ENCODE measurements at regions not wholly inside any gene's neighbourhood (a gene's known extent, or its start where the extent isn't known, plus 50 kb on each side); places are given as distances from the start of the nearest gene placed in this dataset.

DNA sequence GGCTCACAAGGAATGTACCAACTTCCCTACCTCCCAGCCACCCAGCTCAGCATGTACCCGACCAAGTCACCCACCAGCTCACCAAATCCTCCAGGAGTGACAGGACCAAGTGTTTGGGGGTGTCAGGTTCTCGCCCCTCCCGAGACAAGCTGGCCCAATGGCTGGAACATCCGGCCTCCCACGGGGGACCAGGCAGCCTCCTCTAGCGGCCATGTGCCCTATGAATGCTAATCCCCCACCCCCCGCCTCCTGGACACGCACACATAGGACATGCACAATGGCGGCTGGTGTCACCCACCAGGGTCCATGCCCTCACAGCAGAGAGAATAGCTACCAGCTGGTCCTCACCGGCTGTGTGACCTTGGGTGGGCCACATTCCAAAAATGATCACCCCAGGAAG lies 151.0 kb downstream of the MN1 start:
- Histone ChIP-seq H3K4me2 (ENCODE audit: low read length, poor library complexity, severe bottlenecking) (no peak overlapping the region), H3K4me3 (ENCODE audit: insufficient read depth in 1 of 2, low read depth in 1 of 2, low read length in 2 of 2) (no peak overlapping the region), H3K27ac (ENCODE audit: low read length, poor library complexity, severe bottlenecking) (no peak overlapping the region), H4K91ac (ENCODE audit: low read length) (no peak overlapping the region), H2BK15ac (ENCODE audit: low read depth, poor library complexity, severe bottlenecking) (no peak overlapping the region), H3K14ac (ENCODE audit: low read length in 2 of 2) (no peak overlapping the region), H2BK120ac (ENCODE audit: low read depth, low read length) (no peak overlapping the region), H3K18ac (ENCODE audit: low read depth in 1 of 2, low read length in 2 of 2) (no peak overlapping the region), H2BK12ac (ENCODE audit: low read length in 2 of 2) (no peak overlapping the region), H2BK5ac (ENCODE audit: low read depth, low read length, poor library complexity, severe bottlenecking) (no peak overlapping the region), H2AFZ (ENCODE audit: low read depth, low read length) (no peak overlapping the region), H3K9ac (ENCODE audit: low read length) (no peak overlapping the region), H3K36me3 (ENCODE audit: control insufficient read depth in 1 of 2, insufficient read depth in 2 of 2, low read depth in 1 of 2, low read length in 2 of 2) (no peaks in the 10 kb centered on the region), H3K4me1 (ENCODE audit: control insufficient read depth, insufficient read depth, low read depth, low read length) (no peaks in the 10 kb centered on the region), H3K4ac (ENCODE audit: low read depth in 1 of 2, low read length in 2 of 2) (no peak overlapping the region), H2AK5ac (ENCODE audit: low read length, severe bottlenecking) (no peak overlapping the region), H3K23ac (ENCODE audit: low read length in 2 of 2) (no peak overlapping the region), H3K79me1 (replicated peaks; ENCODE audit: low read length, poor library complexity, severe bottlenecking) (no peaks in the 10 kb centered on the region), H3K9me3 (ENCODE audit: control insufficient read depth, low read length) (peaks cover 7% of the 10 kb centered on the region), H4K8ac (ENCODE audit: low read length) (no peak overlapping the region), H3K27me3 (ENCODE audit: control insufficient read depth in 1 of 2, insufficient read depth in 1 of 2, low read length in 2 of 2) (peaks cover 18 to 24% of the 10 kb centered on the region in 2 experiments)
- no peak for DNase-seq
- WGBS: 84% methylated on average over 10 of the region's 10 CpGs

DNA sequence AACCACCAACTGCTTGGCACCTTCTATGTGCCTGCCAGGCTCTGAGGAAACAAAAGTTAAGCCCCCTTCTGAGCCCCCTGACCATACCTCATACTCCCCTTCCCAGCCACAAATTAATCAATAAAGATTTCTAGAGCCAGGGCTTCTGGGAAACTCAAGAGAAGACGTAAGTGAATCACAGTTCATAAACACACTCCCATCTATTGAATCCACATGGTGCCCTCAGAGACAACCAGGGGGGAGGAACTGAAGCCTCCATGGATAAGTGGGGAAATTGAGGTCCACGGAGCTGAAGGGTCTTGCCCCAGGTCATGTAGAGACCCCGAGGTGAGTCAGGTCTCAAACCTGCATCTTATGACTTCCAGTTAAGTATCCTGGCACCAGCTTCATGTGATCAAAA lies 150.6 kb downstream of the MN1 start:
- WGBS: 72% methylated on average over 3 of the region's 3 CpGs
- H3K23ac ChIP-seq (ENCODE audit: low read length in 2 of 2): no peak overlapping the region
- H3K9ac ChIP-seq (ENCODE audit: low read length): no peak overlapping the region
- no peaks in the 10 kb centered on the region for H3K79me1 ChIP-seq (replicated peaks; ENCODE audit: low read length, poor library complexity, severe bottlenecking)
- no peak overlapping the region for H3K4me3 ChIP-seq (ENCODE audit: insufficient read depth in 1 of 2, low read depth in 1 of 2, low read length in 2 of 2)
- no peak overlapping the region for H3K18ac ChIP-seq (ENCODE audit: low read depth in 1 of 2, low read length in 2 of 2)
- no peak overlapping the region for H3K4me2 ChIP-seq (ENCODE audit: low read length, poor library complexity, severe bottlenecking)
- no peak overlapping the region for H2BK12ac ChIP-seq (ENCODE audit: low read length in 2 of 2)
- H3K27me3 ChIP-seq (ENCODE audit: control insufficient read depth in 1 of 2, insufficient read depth in 1 of 2, low read length in 2 of 2): peaks cover 22 to 28% of the 10 kb centered on the region in 2 experiments
- peaks cover 11% of the 10 kb centered on the region for H3K9me3 ChIP-seq (ENCODE audit: control insufficient read depth, low read length)
- H3K4ac ChIP-seq (ENCODE audit: low read depth in 1 of 2, low read length in 2 of 2): no peak overlapping the region
- no peak overlapping the region for H3K27ac ChIP-seq (ENCODE audit: low read length, poor library complexity, severe bottlenecking)
- no peak overlapping the region for H2BK5ac ChIP-seq (ENCODE audit: low read depth, low read length, poor library complexity, severe bottlenecking)
- H3K36me3 ChIP-seq (ENCODE audit: control insufficient read depth in 1 of 2, insufficient read depth in 2 of 2, low read depth in 1 of 2, low read length in 2 of 2): no peaks in the 10 kb centered on the region
- no peak overlapping the region for H4K8ac ChIP-seq (ENCODE audit: low read length)
- no peak overlapping the region for H3K14ac ChIP-seq (ENCODE audit: low read length in 2 of 2)
- H3K4me1 ChIP-seq (ENCODE audit: control insufficient read depth, insufficient read depth, low read depth, low read length): no peaks in the 10 kb centered on the region
- H4K91ac ChIP-seq (ENCODE audit: low read length): no peak overlapping the region
- DNase-seq: no peak
- H2AK5ac ChIP-seq (ENCODE audit: low read length, severe bottlenecking): no peak overlapping the region
- H2BK15ac ChIP-seq (ENCODE audit: low read depth, poor library complexity, severe bottlenecking): no peak overlapping the region
- no peak overlapping the region for H2AFZ ChIP-seq (ENCODE audit: low read depth, low read length)
- H2BK120ac ChIP-seq (ENCODE audit: low read depth, low read length): no peak overlapping the region

DNA sequence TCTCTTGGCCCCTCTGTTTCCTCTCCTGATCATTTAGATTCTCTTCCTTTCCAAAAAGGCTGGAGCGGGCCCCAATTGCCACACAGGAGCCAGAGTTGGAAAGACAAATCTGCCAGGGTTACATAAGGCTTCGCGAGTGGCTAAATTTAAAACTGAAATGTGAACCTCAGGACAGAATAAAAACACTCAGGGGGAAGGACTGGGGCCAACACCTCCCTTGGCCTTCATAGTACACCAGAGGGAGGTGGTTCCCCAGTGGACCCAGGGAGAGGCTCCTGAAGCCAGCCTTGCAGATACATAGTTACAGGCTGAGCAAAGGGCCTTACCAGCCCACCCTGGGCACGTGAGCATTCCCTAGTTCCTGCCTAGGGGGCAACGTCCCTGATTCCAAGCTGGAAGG lies 150.1 kb downstream of the MN1 start:
- H3K9me3 ChIP-seq (ENCODE audit: control insufficient read depth, low read length): peaks cover 16% of the 10 kb centered on the region
- H4K91ac ChIP-seq (ENCODE audit: low read length): no peak overlapping the region
- H3K18ac ChIP-seq (ENCODE audit: low read depth in 1 of 2, low read length in 2 of 2): no peak overlapping the region
- H3K4me3 ChIP-seq (ENCODE audit: insufficient read depth in 1 of 2, low read depth in 1 of 2, low read length in 2 of 2): no peak overlapping the region
- H3K4me2 ChIP-seq (ENCODE audit: low read length, poor library complexity, severe bottlenecking): no peak overlapping the region
- no peaks in the 10 kb centered on the region for H3K79me1 ChIP-seq (replicated peaks; ENCODE audit: low read length, poor library complexity, severe bottlenecking)
- no peak overlapping the region for H3K14ac ChIP-seq (ENCODE audit: low read length in 2 of 2)
- H3K9ac ChIP-seq (ENCODE audit: low read length): no peak overlapping the region
- H2BK5ac ChIP-seq (ENCODE audit: low read depth, low read length, poor library complexity, severe bottlenecking): no peak overlapping the region
- 81% methylated on average over 5 of the region's 5 CpGs for WGBS
- no peak overlapping the region for H2AFZ ChIP-seq (ENCODE audit: low read depth, low read length)
- no peak overlapping the region for H2BK120ac ChIP-seq (ENCODE audit: low read depth, low read length)
- H2BK15ac ChIP-seq (ENCODE audit: low read depth, poor library complexity, severe bottlenecking): no peak overlapping the region
- H3K27me3 ChIP-seq (ENCODE audit: control insufficient read depth in 1 of 2, insufficient read depth in 1 of 2, low read length in 2 of 2): peaks cover 27 to 31% of the 10 kb centered on the region in 2 experiments
- no peak for DNase-seq
- no peak overlapping the region for H3K27ac ChIP-seq (ENCODE audit: low read length, poor library complexity, severe bottlenecking)
- no peak overlapping the region for H2AK5ac ChIP-seq (ENCODE audit: low read length, severe bottlenecking)
- H2BK12ac ChIP-seq (ENCODE audit: low read length in 2 of 2): no peak overlapping the region
- no peaks in the 10 kb centered on the region for H3K4me1 ChIP-seq (ENCODE audit: control insufficient read depth, insufficient read depth, low read depth, low read length)
- no peak overlapping the region for H3K23ac ChIP-seq (ENCODE audit: low read length in 2 of 2)
- no peak overlapping the region for H3K4ac ChIP-seq (ENCODE audit: low read depth in 1 of 2, low read length in 2 of 2)
- H3K36me3 ChIP-seq (ENCODE audit: control insufficient read depth in 1 of 2, insufficient read depth in 2 of 2, low read depth in 1 of 2, low read length in 2 of 2): no peaks in the 10 kb centered on the region
- no peak overlapping the region for H4K8ac ChIP-seq (ENCODE audit: low read length)

DNA sequence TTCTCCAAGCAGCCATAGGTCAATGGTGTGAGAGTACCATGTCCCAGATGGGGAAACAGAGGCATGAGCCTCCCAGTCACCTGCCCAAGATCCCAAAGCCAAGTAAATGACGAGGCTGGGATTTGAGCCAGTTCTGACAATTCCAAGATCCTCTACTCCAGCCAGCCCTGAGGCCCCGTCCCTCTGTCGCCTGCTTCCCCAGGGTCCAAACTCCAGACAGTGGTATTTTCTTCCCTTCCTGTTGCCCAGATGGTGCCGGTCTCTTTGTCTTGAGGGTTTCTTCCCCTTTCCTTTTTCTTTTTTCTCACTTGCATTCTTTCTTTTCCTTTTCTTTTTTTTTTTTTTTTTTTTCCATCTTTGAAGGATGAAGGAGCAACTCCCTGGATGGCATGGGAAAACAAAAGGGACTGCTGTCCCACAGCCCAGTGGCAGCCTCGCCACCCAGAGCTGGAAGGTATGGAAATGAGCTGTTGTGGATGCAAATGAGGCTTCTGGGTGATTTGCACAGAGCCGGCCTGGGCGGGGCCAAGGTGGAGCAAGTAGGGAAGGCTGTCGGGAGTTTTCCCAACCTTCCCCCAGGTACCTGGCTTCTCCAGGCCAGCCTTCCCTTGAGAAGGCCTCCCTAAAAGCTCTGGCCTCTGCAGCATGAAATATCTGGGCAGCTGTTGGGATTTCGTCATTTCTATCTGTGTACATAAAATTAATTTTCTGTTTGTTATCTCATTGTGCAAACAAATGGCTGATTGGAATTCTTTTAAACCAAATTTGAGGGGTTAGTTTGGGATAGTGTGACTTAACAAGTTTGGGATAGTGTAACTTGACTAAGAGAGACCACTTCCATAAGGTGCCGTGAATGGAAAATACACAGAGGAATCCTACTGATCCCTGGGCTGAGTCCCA lies 146.8 kb downstream of the MN1 start:
- H3K79me1 ChIP-seq (replicated peaks; ENCODE audit: low read length, poor library complexity, severe bottlenecking): no peaks in the 10 kb centered on the region
- no peak overlapping the region for H2AK5ac ChIP-seq (ENCODE audit: low read length, severe bottlenecking)
- no peak overlapping the region for H3K14ac ChIP-seq (ENCODE audit: low read length in 2 of 2)
- no peak overlapping the region for H3K4ac ChIP-seq (ENCODE audit: low read depth in 1 of 2, low read length in 2 of 2)
- H3K27ac ChIP-seq (ENCODE audit: low read length, poor library complexity, severe bottlenecking): no peak overlapping the region
- H3K4me1 ChIP-seq (ENCODE audit: control insufficient read depth, insufficient read depth, low read depth, low read length): no peaks in the 10 kb centered on the region
- no peaks in the 10 kb centered on the region for H3K36me3 ChIP-seq (ENCODE audit: control insufficient read depth in 1 of 2, insufficient read depth in 2 of 2, low read depth in 1 of 2, low read length in 2 of 2)
- no peak overlapping the region for H2BK5ac ChIP-seq (ENCODE audit: low read depth, low read length, poor library complexity, severe bottlenecking)
- H3K27me3 ChIP-seq (ENCODE audit: control insufficient read depth in 1 of 2, insufficient read depth in 1 of 2, low read length in 2 of 2): peaks cover 16 to 23% of the 10 kb centered on the region in 2 experiments
- H4K8ac ChIP-seq (ENCODE audit: low read length): no peak overlapping the region
- H4K91ac ChIP-seq (ENCODE audit: low read length): no peak overlapping the region
- H3K9me3 ChIP-seq (ENCODE audit: control insufficient read depth, low read length): peaks cover 23% of the 10 kb centered on the region
- 63% methylated on average over 9 of the region's 10 CpGs for WGBS
- no peak overlapping the region for H2BK120ac ChIP-seq (ENCODE audit: low read depth, low read length)
- H2AFZ ChIP-seq (ENCODE audit: low read depth, low read length): no peak overlapping the region
- no peak overlapping the region for H3K4me2 ChIP-seq (ENCODE audit: low read length, poor library complexity, severe bottlenecking)
- DNase-seq: no peak
- H3K4me3 ChIP-seq (ENCODE audit: insufficient read depth in 1 of 2, low read depth in 1 of 2, low read length in 2 of 2): no peak overlapping the region
- H3K18ac ChIP-seq (ENCODE audit: low read depth in 1 of 2, low read length in 2 of 2): no peak overlapping the region
- no peak overlapping the region for H2BK15ac ChIP-seq (ENCODE audit: low read depth, poor library complexity, severe bottlenecking)
- H3K9ac ChIP-seq (ENCODE audit: low read length): no peak overlapping the region
- H3K23ac ChIP-seq (ENCODE audit: low read length in 2 of 2): peak overlapping the region in 1 of 2 experiments; percentile 56
- H2BK12ac ChIP-seq (ENCODE audit: low read length in 2 of 2): no peak overlapping the region
